HUES64 (cell line): ENCODE measurements at regions not wholly inside any gene's neighbourhood (a gene's known extent, or its start where the extent isn't known, plus 50 kb on each side); places are given as distances from the start of the nearest gene placed in this dataset.
"Not testable (repeated sequence)": the region's sequence is repeated elsewhere in the genome, so short reads cannot be mapped to it uniquely, and the experiment has no call there.

Experiments
- H3K27ac ChIP-seq: 2 replicates; pipeline ENCODE4 v1.7.0; 2013; ENCODE audit warnings: low read depth, low read length, inconsistent platforms
- H3K27me3 ChIP-seq: 2 replicates; pipeline ENCODE4 v1.6.1; 2013; ENCODE audit warnings: mild to moderate bottlenecking, low read length; ENCODE audit not compliant: insufficient read depth
- H3K36me3 ChIP-seq: 2 replicates; pipeline ENCODE4 v1.6.1; 2013; ENCODE audit warnings: mild to moderate bottlenecking, low read length; ENCODE audit not compliant: insufficient read depth
- H3K4me1 ChIP-seq: 2 replicates; pipeline ENCODE4 v1.6.1; 2013; ENCODE audit warnings: mild to moderate bottlenecking, low read length, moderate library complexity; ENCODE audit not compliant: insufficient read depth
- H3K4me3 ChIP-seq: 2 replicates; pipeline ENCODE4 v1.5.1; 2013; ENCODE audit warnings: mild to moderate bottlenecking, low read length, moderate library complexity
- H3K9ac ChIP-seq: 2 replicates; pipeline ENCODE4 v1.6.1; 2013; ENCODE audit warnings: mild to moderate bottlenecking, low read depth, low read length
- H3K9me3 ChIP-seq: 2 replicates; pipeline ENCODE4 v1.6.1; 2013; ENCODE audit warnings: low read depth, low read length; ENCODE audit not compliant: insufficient read depth
- WGBS: fragments of 150-250, 120-280 bp; methylation state at CpG from one replicate; pipeline ENCODE4 v1.1.7; 2013; ENCODE audit warnings: missing lambda C conversion rate; 5-methylcytosine and 5-hydroxymethylcytosine counted together

GRCh38 chr2:138364554-138365162, 136.9 kb upstream of the SPOPL start:
- no peaks in the 10 kb centered on the region for H3K36me3 ChIP-seq
- H3K27me3 ChIP-seq, result no peaks in the 10 kb centered on the region
- no peak overlapping the region for H3K27ac ChIP-seq
- H3K4me1 ChIP-seq, result no peaks in the 10 kb centered on the region
- H3K9me3 ChIP-seq, result no peaks in the 10 kb centered on the region
- H3K4me3 ChIP-seq, result no peak overlapping the region
- no peak overlapping the region for H3K9ac ChIP-seq
- 88% methylated on average over 1 of the region's 1 CpG for WGBS

- Histone ChIP-seq H3K27me3 (no peaks in the 10 kb centered on the region), H3K9me3 (no peaks in the 10 kb centered on the region), H3K9ac (no peak overlapping the region), H3K4me1 (no peaks in the 10 kb centered on the region), H3K4me3 (no peak overlapping the region), H3K36me3 (no peaks in the 10 kb centered on the region), H3K27ac (no peak overlapping the region)
- WGBS, result 95% methylated on average over 3 of the region's 3 CpGs
These were observed 136.0 kb upstream of the SPOPL start for GRCh38 chr2:138365581-138365980.

GRCh38 chr2:138369856-138370255, 131.7 kb upstream of the SPOPL start:
- Histone ChIP-seq H3K9me3 (no peaks in the 10 kb centered on the region), H3K4me3 (no peak overlapping the region)

GRCh38 chr2:138373993-138374408, 127.6 kb upstream of the SPOPL start:
- Histone ChIP-seq H3K27me3 (no peaks in the 10 kb centered on the region), H3K4me3 (no peak overlapping the region), H3K9ac (no peak overlapping the region), H3K36me3 (no peaks in the 10 kb centered on the region), H3K27ac (no peak overlapping the region), H3K4me1 (no peaks in the 10 kb centered on the region), H3K9me3 (no peaks in the 10 kb centered on the region)
- no CpG with 5 or more reads among the region's 1 CpG for WGBS

More at GRCh38 chr2:138369856-138370255, 131.7 kb upstream of the SPOPL start:
- Histone ChIP-seq H3K9ac (no peak overlapping the region), H3K27me3 (no peaks in the 10 kb centered on the region), H3K36me3 (no peaks in the 10 kb centered on the region), H3K27ac (no peak overlapping the region), H3K4me1 (no peaks in the 10 kb centered on the region)

GRCh38 chr2:138381373-138381772, 120.2 kb upstream of the SPOPL start:
- Histone ChIP-seq H3K36me3 (no peaks in the 10 kb centered on the region), H3K9ac (no peak overlapping the region), H3K4me3 (no peak overlapping the region), H3K27ac (no peak overlapping the region), H3K4me1 (no peaks in the 10 kb centered on the region), H3K9me3 (no peaks in the 10 kb centered on the region), H3K27me3 (no peaks in the 10 kb centered on the region)

GRCh38 chr2:138382672-138383071, 118.9 kb upstream of the SPOPL start:
- Histone ChIP-seq H3K4me3 (no peak overlapping the region), H3K36me3 (no peaks in the 10 kb centered on the region), H3K27ac (no peak overlapping the region), H3K4me1 (no peaks in the 10 kb centered on the region), H3K27me3 (no peaks in the 10 kb centered on the region), H3K9ac (no peak overlapping the region), H3K9me3 (no peaks in the 10 kb centered on the region)
- 100% methylated on average over 1 of the region's 1 CpG for WGBS

GRCh38 chr2:138386191-138386590, 115.4 kb upstream of the SPOPL start:
- not testable (repeated sequence) for H3K4me3 ChIP-seq, H3K36me3 ChIP-seq, H3K4me1 ChIP-seq, H3K9ac ChIP-seq, H3K9me3 ChIP-seq, H3K27me3 ChIP-seq, H3K27ac ChIP-seq
- WGBS, result 85% methylated on average over 7 of the region's 9 CpGs

- Histone ChIP-seq H3K9ac (no peak overlapping the region), H3K9me3 (no peaks in the 10 kb centered on the region), H3K4me1 (no peaks in the 10 kb centered on the region), H3K36me3 (no peaks in the 10 kb centered on the region), H3K4me3 (no peak overlapping the region), H3K27me3 (no peaks in the 10 kb centered on the region), H3K27ac (no peak overlapping the region)
- 100% methylated on average over 3 of the region's 4 CpGs for WGBS
These were observed 112.5 kb upstream of the SPOPL start for GRCh38 chr2:138389063-138389462.

GRCh38 chr2:138390316-138390945, 111.1 kb upstream of the SPOPL start:
- no peaks in the 10 kb centered on the region for H3K9me3 ChIP-seq
- H3K27me3 ChIP-seq, result no peaks in the 10 kb centered on the region
- no peaks in the 10 kb centered on the region for H3K4me1 ChIP-seq
- H3K4me3 ChIP-seq, result no peak overlapping the region
- 95% methylated on average over 6 of the region's 7 CpGs for WGBS
- H3K36me3 ChIP-seq, result no peaks in the 10 kb centered on the region
- H3K9ac ChIP-seq, result no peak overlapping the region
- no peak overlapping the region for H3K27ac ChIP-seq

- H3K27ac ChIP-seq, result no peak overlapping the region
- 94% methylated on average over 5 of the region's 5 CpGs for WGBS
- no peaks in the 10 kb centered on the region for H3K36me3 ChIP-seq
- H3K9me3 ChIP-seq, result no peaks in the 10 kb centered on the region
- no peak overlapping the region for H3K4me3 ChIP-seq
- H3K27me3 ChIP-seq, result no peaks in the 10 kb centered on the region
- no peak overlapping the region for H3K9ac ChIP-seq
- H3K4me1 ChIP-seq, result no peaks in the 10 kb centered on the region
These were observed 109.6 kb upstream of the SPOPL start for GRCh38 chr2:138391946-138392345.

- no peak overlapping the region for H3K27ac ChIP-seq
- no peak overlapping the region for H3K9ac ChIP-seq
- no peaks in the 10 kb centered on the region for H3K9me3 ChIP-seq
- 97% methylated on average over 2 of the region's 2 CpGs for WGBS
- no peaks in the 10 kb centered on the region for H3K4me1 ChIP-seq
- H3K36me3 ChIP-seq, result no peaks in the 10 kb centered on the region
- H3K4me3 ChIP-seq, result no peak overlapping the region
- no peaks in the 10 kb centered on the region for H3K27me3 ChIP-seq
These were observed 105.8 kb upstream of the SPOPL start for GRCh38 chr2:138395565-138396306.
